DOHH2 (cell line): ENCODE measurements at regions not wholly inside any gene's neighbourhood (a gene's known extent, or its start where the extent isn't known, plus 50 kb on each side); places are given as distances from the start of the nearest gene placed in this dataset.

Experiments used
- H3F3A ChIP-seq: fragments of 200-600 bp; sonication (generic), shearing (Covaris generic); 2 replicates; pipeline ENCODE4 v1.6.0; 2016; ENCODE audit warnings: antibody characterized with exemption, mild to moderate bottlenecking; ENCODE audit not compliant: control insufficient read depth, insufficient read depth
- H3K27ac ChIP-seq: fragments of 200-600 bp; sonication (generic); 2 replicates; pipeline ENCODE4 v1.5.1; 2014; ENCODE audit warnings: low read depth, mild to moderate bottlenecking, low read length, moderate library complexity
- H3K27me3 ChIP-seq: fragments of 200-600 bp; sonication (generic); 2 replicates; pipeline ENCODE4 v1.6.1; 2014; ENCODE audit warnings: mild to moderate bottlenecking, low read length, mixed read lengths; ENCODE audit not compliant: control insufficient read depth
- H3K36me3 ChIP-seq: fragments of 200-600 bp; sonication (generic); 2 replicates; pipeline ENCODE4 v1.6.1; 2014; ENCODE audit warnings: mild to moderate bottlenecking, low read length, moderate library complexity, mixed read lengths; ENCODE audit not compliant: control insufficient read depth
- H3K4me1 ChIP-seq: fragments of 200-600 bp; sonication (generic); 2 replicates; pipeline ENCODE4 v1.6.1; 2014; ENCODE audit warnings: mild to moderate bottlenecking, low read length, mixed read lengths; ENCODE audit not compliant: control insufficient read depth
- H3K4me2 ChIP-seq: fragments of 200-600 bp; sonication (generic); 2 replicates; pipeline ENCODE4 v1.6.0; 2014; ENCODE audit warnings: mild to moderate bottlenecking, low read length, moderate library complexity
- H3K4me3 ChIP-seq: fragments of 200-600 bp; sonication (generic); 2 replicates; pipeline ENCODE4 v1.5.1; 2014; ENCODE audit warnings: mild to moderate bottlenecking, low read length, mixed read lengths
- H3K79me2 ChIP-seq: fragments of 200-600 bp; sonication (generic); 2 replicates; pipeline ENCODE4 v1.6.1; 2014; ENCODE audit warnings: mild to moderate bottlenecking, low read length, mixed read lengths; ENCODE audit not compliant: control insufficient read depth
- H3K9me2 ChIP-seq: fragments of 200-600 bp; sonication (generic); replicated peaks from 2 replicates; pipeline ENCODE4 v1.6.1; 2014; ENCODE audit warnings: mild to moderate bottlenecking, low read length, mixed read lengths; ENCODE audit not compliant: control insufficient read depth
- H3K9me3 ChIP-seq: fragments of 200-600 bp; sonication (generic); 2 replicates; pipeline ENCODE4 v1.6.1; 2014; ENCODE audit warnings: antibody characterized with exemption, low read length, mixed read lengths; ENCODE audit not compliant: control insufficient read depth, insufficient read depth
- H4K20me1 ChIP-seq: fragments of 200-600 bp; sonication (generic); 2 replicates; pipeline ENCODE4 v1.6.0; 2014; ENCODE audit warnings: low read depth, mild to moderate bottlenecking, antibody characterized with exemption, low read length, moderate library complexity; ENCODE audit not compliant: control insufficient read depth, insufficient read depth
- CTCF ChIP-seq: fragments of 200-600 bp; sonication (generic); IDR thresholded peaks from one replicate; pipeline ENCODE4 v1.5.1; 2014; ENCODE audit warnings: antibody characterized with exemption, mild to moderate bottlenecking, low read depth, low read length; ENCODE audit not compliant: poor library complexity, severe bottlenecking
- EZH2phosphoT487 ChIP-seq: fragments of 200-600 bp; sonication (generic); IDR thresholded peaks from 2 replicates; pipeline ENCODE4 v1.6.1; 2017; ENCODE audit warnings: borderline replicate concordance, mild to moderate bottlenecking, antibody characterized with exemption, low read length, moderate library complexity, mixed read lengths

- H3K36me3 ChIP-seq: no peaks in the 10 kb centered on the region
- H3K79me2 ChIP-seq: no peaks in the 10 kb centered on the region
- no peaks in the 10 kb centered on the region for H4K20me1 ChIP-seq
- H3K9me3 ChIP-seq: no peaks in the 10 kb centered on the region
- no peak overlapping the region for H3K27ac ChIP-seq
- no peak overlapping the region for H3K4me3 ChIP-seq
- no peaks in the 10 kb centered on the region for H3K9me2 ChIP-seq
- H3K4me2 ChIP-seq: no peak overlapping the region
- TF ChIP-seq CTCF (no peak), EZH2phosphoT487 (no peak)
- no peaks in the 10 kb centered on the region for H3K27me3 ChIP-seq
- H3K4me1 ChIP-seq: no peaks in the 10 kb centered on the region
- H3F3A ChIP-seq: no peaks in the 10 kb centered on the region
Observed at GRCh38 chr5:167415779-167416746, 875.4 kb upstream of the WWC1 start.

- Histone ChIP-seq H3K4me2 (no peak overlapping the region), H3K4me3 (no peak overlapping the region), H3K79me2 (no peaks in the 10 kb centered on the region), H4K20me1 (no peaks in the 10 kb centered on the region), H3K4me1 (no peaks in the 10 kb centered on the region), H3K36me3 (no peaks in the 10 kb centered on the region), H3K27ac (no peak overlapping the region), H3K27me3 (no peaks in the 10 kb centered on the region), H3K9me2 (no peaks in the 10 kb centered on the region), H3K9me3 (no peaks in the 10 kb centered on the region), H3F3A (no peaks in the 10 kb centered on the region)
- TF ChIP-seq EZH2phosphoT487 (no peak), CTCF (no peak)
Observed at GRCh38 chr5:167417662-167418061, 873.8 kb upstream of the WWC1 start.

GRCh38 chr5:167425161-167425560 lies 866.3 kb upstream of the WWC1 start:
- Histone ChIP-seq H3K4me2 (no peak overlapping the region), H3K36me3 (no peaks in the 10 kb centered on the region), H4K20me1 (no peaks in the 10 kb centered on the region), H3K9me3 (no peaks in the 10 kb centered on the region), H3K4me3 (no peak overlapping the region), H3K79me2 (no peaks in the 10 kb centered on the region), H3K9me2 (no peaks in the 10 kb centered on the region), H3K4me1 (no peaks in the 10 kb centered on the region), H3K27ac (no peak overlapping the region), H3F3A (no peaks in the 10 kb centered on the region), H3K27me3 (no peaks in the 10 kb centered on the region)
- TF ChIP-seq EZH2phosphoT487: no peak
- TF ChIP-seq CTCF: no peak
